ENCODE measurements at regions not wholly inside any gene's neighbourhood (a gene's known extent, or its start where the extent isn't known, plus 50 kb on each side); places are given as distances from the start of the nearest gene placed in this dataset.

DNA sequence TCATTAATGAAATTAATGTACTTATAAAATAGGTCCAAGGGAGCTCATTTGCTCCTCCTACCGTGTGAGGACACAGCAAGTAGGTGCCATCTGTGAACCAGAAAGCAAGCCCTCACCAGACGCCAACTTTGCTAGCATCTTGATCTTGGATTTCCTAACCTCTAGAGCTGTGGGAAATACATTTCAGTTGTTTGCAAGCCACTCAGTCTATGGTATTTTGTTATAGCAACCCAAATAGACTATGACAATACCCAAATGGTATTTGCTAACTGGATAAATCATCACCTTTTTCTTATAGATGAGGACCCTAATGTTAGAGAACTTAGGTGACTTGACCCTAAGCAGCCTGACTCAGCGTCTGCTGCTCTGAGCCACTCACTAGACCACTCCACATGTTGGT is 379.6 kb downstream of the HRH4 start:
- no peak for DNase-seq

- DNase-seq: no peak
Observed at GRCh38 chr18:24840640-24841039, 380.2 kb downstream of the HRH4 start.

DNA sequence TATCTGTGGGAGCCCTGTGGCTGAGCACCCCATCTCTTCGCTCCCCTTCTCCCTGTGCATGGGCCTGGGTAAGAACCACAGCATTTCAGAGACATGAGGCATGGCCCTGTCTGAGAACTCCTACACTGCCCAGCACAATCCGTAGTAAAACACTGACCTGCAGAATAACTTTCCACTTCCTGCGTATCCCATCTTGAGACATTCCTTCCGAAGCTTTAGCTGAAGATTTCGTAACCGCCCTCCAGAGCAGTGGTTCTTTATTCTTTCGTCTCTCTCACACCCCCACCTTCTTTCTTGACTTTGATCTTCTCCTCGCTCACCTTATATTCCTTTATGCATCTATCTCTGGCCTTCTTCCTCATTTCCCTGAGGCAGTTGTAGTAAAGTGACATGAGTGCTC is 381.1 kb downstream of the HRH4 start:
- DNase-seq: no peak

DNA sequence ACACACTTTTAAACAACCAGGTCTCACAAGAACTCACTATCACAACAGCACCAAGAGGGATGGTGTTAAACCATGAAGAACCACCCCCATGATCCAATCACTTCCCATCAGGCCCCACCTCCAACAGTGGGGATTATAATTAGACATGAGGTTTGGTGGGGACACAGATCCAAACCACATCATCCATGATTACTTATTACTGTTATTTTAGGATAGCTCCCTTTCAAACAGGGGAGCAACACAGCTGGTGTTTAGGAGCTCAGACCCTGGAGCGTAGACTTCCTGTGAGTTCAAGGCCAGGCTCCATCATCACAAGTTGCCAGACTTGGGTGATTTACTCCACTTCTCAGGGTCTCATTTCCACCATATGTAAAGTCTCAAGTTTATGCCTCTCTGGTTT is 382.7 kb downstream of the HRH4 start:
- no peak for DNase-seq

GRCh38 chr18:24846138-24846537 is 385.7 kb downstream of the HRH4 start:
- DNase-seq: no peak

DNA sequence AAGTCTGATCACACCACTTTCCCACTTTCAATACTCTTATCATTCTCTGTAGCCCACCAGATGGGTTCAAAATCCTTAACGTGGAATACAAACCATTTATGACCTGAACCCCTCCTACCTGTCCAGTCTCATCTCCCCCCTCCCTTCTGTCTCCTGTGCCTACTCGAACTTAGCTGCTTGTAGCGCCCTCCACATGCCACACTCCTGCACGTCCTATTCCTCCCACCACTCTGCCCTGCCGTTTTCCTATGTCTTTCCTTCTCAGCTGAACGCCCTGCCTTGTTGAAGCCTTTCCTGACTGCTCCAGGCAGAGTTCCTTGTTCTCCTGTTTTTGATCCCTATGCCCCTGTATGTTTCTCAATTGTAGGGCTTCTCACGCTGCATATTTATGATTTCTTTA is 390.1 kb downstream of the HRH4 start:
- no peak for DNase-seq

GRCh38 chr18:24853076-24853475 is 392.6 kb downstream of the HRH4 start:
- DNase-seq: no peak

GRCh38 chr18:24860978-24861680 is 400.7 kb downstream of the HRH4 start:
- DNase-seq: no peak

DNA sequence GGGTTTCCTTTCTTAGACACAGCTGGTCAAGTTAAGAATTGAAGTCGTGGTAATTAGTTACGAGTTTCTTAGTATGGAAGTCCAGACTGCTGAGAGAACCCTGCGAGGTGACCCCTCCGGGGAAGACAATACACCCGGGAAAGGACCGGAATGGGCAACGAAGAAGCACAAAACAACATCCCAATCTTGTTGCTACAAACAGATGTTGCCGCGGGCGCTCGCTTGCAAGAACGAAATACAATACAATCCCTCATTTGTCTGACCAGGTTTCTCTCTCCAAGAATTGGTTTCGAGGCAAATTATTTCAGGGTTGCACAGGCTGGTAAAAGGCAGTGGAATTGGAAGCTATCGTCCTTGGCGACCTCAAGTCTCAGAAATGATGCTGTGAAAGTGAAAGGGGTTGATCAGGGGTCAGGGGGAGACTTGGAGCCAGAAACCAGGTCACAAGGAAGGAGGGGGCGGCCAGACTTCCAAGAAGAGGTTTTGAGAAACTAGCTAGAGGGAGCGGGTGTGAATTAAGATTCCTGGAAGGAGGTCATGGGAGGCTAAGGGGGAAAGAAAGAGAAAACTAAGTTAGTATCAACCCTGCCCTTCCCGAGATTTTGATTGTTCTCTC is 401.9 kb downstream of the HRH4 start:
- DNase-seq: no peak

GRCh38 chr18:24868311-24868710 is 407.9 kb downstream of the HRH4 start:
- DNase-seq: no peak

DNA sequence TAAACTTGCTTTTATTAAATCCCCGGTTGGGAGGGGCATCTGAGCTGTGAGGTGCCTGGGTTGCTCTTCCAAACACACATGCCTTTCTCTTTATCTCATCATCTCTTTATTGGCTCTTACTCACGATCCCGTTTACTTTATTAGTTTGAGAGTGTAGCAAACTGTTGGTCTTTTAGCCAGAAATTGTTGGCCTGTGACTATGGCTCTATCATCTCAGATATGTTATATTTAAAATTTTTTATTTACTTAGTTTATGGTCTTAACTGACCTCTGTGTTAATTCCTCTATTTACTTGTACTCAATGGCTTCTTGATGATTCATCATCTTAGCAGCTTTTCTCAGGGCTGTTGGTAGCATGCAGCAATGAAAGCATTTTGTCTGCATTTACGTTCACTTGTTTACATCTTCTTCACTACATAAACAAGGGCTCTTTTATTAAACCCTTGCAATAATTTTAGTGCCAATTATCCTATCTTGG is 408.4 kb downstream of the HRH4 start:
- DNase-seq: no peak

DNA sequence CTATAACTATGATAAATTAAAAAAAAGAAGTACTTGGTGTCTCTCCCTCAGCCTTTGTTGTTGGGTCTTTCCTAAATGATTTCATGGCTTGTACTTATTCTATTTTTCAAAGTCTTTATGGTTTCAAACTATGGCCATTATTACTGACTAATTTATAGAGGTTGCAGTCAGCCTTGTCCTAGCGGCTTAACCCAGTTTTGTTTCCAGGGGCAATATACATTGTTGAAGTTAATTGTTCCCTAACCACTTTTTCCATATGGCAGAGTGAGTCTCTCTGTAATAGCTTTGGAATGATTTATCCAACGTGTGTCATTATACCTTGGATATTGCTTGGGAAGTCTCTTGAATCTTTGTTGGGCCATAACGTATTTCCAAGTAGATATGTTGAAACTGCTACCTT is 408.8 kb downstream of the HRH4 start:
- no peak for DNase-seq

DNA sequence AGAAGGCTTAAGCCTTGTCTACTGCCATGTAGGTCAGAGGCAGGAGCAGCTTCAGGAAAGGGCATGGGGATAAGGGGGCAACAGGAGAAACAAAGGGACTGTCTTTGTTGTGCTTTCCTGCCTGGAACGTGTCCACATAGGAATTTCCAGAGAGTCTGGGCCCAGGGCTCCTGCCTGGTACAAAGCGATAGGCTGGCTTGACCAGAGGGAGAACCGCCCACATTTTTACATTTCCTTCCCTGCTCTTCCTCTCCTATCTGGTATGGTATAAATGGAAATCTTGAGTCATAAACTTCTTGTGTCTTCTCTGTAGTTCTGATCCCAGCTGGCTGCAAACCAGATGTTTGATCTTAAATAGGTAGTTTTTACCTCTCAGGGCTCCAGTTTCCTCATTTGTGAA is 414.8 kb downstream of the HRH4 start:
- no peak for DNase-seq

GRCh38 chr18:24875777-24876176 is 415.3 kb downstream of the HRH4 start:
- no peak for DNase-seq

GRCh38 chr18:24876266-24876665 is 415.8 kb downstream of the HRH4 start:
- no peak for DNase-seq

DNA sequence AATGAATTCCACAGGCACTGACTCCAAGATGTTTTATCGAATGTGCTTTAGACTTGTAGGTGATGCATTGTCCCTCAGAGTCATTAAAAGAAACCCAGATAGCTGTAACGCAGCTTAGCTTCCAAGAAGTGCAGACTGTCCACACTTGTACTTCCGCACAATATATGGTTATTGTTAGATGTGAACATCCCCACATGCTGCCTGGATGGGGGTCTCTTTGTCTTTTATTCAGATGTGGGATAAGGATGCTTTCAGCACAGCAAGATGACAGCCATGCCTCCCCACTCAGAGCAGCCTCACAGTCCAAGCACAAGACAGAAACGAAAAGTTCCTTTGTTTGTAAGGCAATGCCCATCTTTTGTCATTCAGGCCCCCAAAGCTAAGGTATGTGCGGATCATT is 416.6 kb downstream of the HRH4 start:
- DNase-seq: no peak

GRCh38 chr18:24877546-24877945 is 417.1 kb downstream of the HRH4 start:
- DNase-seq: no peak

DNA sequence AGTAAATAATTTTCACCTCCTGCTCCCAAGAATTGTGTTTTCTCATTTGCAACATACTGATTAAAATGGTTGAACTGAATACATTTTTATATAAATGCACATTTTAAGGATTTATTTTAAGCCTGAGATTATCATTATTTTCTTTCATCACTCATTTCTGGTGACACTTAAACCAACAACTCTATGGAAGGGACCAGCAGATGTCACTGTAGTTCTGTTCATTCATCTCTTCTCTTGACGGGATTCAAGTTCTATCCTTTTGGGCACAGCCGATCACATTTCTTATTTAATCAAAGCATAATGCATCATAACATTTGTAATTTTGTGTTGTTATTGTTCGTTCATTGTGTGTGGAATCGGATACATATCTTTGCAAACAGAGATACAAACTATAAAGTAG is 417.9 kb downstream of the HRH4 start:
- DNase-seq: peak; percentile 52

DNA sequence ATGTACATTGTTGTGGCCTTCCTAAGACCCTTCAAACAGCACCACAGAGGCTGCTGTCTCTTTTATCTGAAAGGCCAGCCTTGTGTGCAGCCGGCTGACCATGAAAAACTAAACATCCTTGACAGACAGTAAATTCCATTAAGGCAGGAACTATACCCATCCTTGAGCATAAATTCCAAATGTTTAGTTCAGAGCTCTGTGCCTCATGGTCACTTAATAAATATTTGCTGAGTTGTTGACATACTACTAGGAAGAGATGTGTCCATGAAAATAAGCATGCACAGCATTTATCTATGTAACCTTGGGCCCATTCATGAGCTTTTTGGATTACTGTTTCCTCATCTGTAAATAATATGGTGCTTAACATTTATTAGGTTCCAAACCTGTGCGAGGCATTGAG is 424.8 kb downstream of the HRH4 start:
- no peak for DNase-seq

DNA sequence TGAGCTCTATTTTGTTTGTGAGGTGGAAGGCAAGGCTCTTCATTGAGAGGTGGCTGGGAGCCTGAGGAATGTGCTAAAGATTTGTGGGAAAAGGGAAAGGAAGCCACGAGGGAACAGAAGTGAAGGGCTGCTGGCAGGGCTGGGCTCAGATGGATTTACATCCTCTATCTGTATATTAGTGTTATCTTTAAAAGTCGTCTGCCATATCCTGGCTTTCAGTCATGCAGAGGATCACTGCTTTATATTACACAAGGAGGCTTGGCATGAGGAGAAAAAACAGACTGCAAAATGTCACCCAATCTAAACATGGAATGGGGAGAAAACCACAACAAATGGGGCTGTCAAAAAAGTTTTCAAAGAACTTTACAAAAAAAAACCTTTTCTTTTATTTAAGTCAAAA is 434.4 kb downstream of the HRH4 start:
- no peak for DNase-seq

DNA sequence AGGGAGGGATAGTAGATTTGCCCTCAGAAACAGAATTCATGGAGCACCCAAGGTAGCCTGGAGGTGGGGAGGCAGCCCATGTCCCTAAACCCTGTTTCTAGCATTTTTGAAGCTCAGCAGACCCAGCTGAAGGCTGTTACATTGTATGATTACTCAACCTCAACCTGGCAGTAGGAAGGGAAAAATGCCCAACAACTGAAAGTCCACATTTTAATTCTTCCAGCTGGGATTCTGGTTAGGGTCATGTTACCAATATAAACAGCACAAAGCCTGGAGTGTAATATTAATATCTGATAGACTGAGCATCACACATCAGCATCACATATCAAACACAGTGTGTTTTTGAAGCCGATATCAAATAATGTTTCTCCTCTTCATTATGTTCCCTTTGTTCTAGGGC is 437.0 kb downstream of the HRH4 start:
- DNase-seq: no peak

DNA sequence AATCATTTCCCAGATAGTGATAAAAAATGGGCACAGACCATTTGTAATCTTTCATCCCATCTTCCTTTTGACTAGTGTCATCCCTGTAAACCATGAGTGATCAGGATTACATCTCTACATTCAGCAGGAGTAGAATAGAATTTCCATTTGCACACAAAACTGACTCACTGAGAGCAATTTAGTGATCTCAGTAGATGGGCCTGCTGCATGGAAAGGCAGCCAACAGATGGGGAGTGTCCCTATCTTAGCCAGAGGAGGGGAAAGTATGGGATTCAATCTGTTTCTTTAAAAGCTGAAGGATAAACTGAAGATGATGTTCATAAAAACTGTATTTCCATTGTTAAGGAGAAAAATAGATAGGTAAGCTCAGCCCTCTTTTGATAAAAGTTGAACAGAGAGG is 441.7 kb downstream of the ZNF521 start:
- DNase-seq: no peak

DNA sequence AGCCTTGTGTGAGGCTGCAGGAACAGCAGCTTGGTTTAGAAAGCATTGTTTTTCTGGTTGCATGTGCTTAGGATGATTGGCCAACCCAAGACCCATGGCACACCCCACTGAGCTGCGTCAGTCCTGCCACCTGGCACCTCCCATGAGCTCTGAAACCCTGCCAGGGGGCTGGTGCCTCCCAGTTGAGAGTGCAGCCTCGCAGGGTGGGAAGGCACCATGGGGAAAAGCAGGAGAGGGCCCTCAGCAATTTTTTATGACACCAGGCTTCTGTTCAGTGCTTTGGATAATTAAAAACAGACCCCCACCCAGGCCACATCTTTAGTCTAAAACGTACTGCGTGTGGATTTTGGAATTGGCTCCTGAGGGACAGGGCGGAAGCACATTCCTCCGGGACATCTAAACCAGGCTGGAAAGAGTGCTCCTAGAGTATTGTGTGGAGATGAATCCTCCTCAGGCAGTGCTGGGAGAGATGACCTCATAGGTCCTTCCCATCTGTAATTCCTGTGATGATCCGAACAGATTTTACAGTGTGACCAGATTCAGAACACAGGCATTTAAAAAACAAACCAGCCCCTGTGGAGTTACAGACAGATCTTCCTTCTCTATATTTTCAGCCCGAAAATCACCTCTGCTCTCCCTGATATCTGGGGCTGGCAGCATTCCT is 438.3 kb downstream of the ZNF521 start:
- no peak for DNase-seq

DNA sequence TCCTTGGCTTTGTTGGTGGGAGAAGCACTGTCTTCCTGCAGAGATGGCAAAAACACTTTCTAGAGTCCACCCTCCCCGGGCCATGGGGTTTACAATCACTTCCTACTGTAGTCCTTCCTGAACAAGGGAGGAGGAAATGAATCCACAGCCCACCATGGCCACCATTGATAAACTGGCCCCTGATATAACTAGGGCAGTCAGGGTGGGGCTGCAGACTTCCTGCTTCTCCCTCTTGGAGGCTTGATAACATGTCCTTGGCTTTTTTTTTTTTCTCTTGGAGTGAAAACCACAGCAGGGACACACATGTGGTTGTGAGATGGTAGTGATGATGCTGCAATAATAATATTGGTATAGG is 437.8 kb downstream of the ZNF521 start:
- no peak for DNase-seq

DNA sequence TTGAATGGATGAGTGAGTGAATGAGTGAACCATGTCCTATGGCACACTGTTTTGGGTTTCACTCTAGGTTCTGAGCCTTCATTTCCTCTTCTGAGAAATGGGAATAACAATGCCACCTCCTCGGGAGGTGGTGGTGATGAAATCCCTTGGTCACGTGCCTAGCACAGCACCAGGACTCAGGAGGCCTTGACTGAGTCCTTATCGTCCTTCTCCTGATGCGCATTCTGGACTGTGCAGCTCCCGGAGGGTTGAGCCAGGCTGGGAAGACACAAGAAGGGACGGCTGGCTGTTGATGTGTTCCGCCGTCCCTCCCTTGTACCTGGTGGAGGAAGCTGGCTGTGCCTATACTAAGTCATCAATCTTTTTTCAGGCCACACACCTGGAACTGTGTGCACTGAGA is 437.3 kb downstream of the ZNF521 start:
- no peak for DNase-seq
